Stimulated activated CD8-positive, alpha-beta memory T cell treated with anti-CD3 and anti-CD28 coated beads, Interleukin-15, amount 100 ng/mL, for 48 hours (primary cell): ENCODE measurements at regions not wholly inside any gene's neighbourhood (a gene's known extent, or its start where the extent isn't known, plus 50 kb on each side); places are given as distances from the start of the nearest gene placed in this dataset.

ENCODE experiments used
- DNase-seq, 2 donors: peaks; one replicate each; pipeline ENCODE4 v3.0.0-alpha.2; 2020; ENCODE audit warnings: low read depth in 2 of 2

DNA sequence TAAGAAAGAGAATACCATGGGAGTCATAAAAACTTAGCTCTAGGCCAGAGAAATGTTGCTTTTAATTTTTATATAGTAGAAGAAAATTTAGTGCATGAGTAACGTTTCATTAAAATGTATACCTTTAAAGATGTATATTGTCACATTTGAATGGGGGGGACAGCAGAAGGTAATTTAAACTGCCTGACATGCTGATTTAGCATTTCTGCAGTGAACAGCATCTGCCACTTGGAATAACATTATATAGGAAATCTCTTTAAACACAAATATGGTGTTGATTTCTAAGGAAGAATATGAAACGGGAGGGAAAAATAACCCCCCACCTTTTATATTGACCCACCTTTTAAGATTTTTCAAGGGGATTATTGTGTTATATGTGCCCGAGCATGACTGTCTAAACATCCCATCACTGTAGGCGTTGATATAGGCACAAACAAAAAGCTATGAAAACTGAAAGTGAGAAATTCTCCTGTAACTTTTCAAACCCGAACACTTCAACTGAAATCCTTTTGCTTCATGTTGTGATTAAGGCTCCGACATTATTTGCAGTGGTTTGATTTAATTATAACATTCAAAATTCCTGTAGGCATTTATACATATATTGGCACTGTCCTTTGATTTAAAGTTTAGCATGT is 244.7 kb upstream of the CELF2 start:
- DNase-seq = no peak

DNA sequence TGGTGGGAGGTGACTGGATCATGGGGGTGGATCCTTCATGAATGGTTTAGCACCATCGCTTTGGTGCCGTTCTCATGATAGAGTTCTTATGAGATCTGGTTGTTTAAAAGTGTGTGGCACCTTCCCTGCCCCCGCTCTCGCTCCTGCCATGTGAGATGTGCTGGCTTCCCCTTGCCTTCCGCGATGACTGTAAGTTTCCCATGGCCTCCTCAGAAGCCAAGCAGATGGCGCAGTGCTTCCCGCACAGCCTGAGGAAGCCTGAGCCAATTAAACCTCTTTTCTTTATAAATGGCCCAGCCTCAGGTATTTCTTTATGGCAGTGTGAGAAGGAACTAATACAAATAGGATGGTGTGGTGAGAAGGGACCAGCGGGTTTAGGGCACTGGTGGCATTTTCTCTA is 243.3 kb upstream of the CELF2 start:
- DNase-seq = no peak

DNA sequence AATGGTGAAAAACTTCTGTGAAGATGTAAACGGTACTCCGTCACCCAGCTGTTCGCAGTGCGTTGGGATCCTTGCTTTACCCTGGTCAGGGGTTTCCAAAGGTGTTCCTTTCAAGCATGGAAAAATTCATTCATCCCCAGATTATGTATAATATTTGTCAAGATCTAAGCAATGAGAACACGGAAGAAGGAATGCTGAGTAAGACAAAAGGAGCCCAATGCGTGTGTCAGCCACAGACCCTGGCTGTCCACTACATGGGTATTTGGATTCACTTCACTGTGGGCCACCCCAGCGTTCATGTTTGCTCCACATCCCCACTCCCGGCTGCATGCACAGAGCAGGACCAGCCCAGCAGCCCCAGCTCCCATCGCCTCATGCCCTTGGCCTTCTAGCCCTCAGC is 241.3 kb upstream of the CELF2 start:
- no peak for DNase-seq

DNA sequence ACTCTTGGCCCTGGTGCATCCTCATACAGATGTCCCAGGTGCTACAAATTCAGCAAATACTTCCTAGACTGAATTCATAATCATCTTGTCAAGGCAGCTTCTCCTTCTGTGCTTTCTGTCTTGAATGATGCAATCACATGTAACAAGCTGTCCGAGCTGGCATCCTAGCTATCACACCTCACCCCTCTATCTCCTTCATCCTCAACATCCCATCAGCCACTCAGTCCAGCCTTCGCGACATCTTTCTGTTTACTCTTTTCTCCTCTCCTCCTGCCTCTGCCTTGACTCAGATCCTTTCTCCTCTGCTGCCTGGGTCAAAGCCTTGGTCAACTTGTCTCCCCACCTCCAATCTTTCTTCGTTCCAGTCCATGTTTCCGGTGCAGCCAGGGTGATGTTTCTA is 240.4 kb upstream of the CELF2 start:
- DNase-seq = no peak

DNA sequence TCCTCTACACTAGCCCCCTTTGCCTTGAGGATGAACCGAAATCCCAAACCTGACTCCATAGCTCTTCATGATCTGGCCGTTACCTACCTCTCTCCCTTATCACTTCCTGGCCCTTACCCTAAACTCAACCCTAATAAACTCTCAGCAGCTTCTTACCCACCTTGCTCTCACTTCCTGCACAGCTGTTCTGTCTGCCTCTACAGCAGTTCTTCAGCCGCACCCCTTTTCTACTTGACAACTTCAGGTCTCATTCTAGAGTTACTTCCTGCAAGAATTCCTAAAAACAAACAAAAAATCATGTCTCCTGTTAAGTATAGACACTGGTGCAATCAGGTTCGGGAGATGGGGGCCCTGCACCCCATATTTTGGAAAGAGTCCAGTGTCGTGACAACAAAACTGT is 239.9 kb upstream of the CELF2 start:
- no peak for DNase-seq

DNA sequence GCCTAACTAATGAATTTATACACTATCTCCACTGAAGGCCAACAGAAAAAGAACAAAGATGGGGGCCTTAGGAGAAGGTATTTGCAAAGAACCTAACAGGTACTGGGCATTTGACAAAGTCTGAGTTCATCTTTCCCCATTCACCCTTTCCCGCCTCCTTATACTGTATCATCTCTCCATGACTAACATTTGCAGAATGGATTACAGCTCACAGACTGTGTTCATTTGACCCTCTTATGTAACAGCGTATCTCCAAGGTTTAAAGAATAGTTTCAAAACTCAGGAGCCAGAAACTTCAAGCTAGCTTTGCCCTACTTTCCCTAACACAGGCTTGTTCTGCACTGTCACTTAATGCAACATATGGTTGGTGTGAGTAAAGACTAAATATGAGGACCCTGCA is 238.7 kb upstream of the CELF2 start:
- DNase-seq = no peak

DNA sequence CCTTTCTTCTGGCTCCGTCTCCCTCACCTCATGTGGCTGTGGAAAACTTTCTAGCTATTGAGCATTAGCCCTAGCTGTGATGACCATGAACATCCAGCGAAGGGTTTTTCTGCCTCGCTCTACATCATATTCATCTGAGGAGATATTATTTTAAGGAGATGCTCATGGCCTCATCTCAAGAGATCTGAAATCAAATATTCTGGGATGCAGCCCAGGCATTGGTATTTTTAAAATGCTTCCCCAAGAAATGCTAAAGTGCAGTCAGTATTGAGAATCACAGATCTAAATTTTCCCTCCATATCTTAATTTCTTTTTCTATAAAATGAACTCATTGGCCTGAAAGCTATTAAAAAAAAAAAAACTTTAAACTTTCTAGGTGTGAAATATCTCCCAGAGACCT is 238.2 kb upstream of the CELF2 start:
- no peak for DNase-seq

DNA sequence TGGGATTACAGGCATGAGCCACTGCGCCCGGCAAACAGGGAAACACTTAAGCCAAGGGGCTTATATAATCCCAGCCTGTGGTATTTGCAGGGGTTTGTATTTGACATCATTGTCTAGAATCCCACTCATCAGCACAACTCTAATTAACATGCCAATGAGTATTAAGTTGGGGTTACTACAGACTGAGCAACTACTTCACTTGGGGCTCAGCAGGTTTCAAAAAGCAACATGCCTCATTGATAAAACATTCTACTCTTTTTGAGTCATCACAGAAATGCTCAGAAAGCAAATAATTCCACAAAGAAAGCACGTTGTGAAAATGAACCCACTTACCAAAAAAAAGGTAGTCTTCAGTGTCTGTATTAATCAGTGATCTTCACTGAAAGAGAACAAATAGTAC is 236.9 kb upstream of the CELF2 start:
- DNase-seq = no peak

DNA sequence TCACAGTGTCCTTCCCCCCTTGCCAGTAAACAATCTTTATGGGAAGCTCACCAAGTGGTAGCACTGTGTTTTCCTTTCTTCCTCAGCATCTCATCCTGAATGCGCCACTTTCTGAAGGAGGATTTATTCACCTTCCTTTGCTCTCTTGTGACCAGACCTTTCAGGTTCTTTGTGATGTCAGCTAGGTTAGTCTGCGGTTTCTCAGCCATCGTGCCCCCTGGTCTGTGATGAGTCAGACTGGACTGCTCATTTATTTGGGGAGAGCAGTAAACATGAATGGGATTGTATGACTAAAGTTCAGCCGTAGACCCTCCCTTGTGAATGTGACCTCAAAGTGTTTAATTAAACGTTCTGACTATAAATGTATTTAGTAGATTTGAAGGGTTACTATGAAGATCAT is 235.1 kb upstream of the CELF2 start:
- DNase-seq = no peak

DNA sequence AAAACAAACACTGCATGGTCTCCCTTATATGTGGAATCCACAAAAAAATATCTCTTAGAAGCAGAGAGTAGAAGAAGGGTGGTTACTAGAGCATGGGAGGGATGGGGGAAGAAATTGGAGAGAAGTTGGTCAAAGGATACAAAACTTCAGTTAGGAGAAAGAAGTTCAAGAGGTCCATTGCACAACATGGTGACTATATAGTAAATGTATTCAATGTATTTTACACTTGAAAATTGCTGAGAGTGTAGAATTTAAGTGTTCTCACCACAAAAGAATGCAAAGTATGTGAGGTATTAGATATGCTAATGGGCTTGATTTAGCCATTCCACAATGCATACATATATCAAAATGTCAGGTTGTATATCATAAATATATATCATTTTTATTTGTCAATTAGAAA is 232.0 kb upstream of the CELF2 start:
- DNase-seq = no peak

DNA sequence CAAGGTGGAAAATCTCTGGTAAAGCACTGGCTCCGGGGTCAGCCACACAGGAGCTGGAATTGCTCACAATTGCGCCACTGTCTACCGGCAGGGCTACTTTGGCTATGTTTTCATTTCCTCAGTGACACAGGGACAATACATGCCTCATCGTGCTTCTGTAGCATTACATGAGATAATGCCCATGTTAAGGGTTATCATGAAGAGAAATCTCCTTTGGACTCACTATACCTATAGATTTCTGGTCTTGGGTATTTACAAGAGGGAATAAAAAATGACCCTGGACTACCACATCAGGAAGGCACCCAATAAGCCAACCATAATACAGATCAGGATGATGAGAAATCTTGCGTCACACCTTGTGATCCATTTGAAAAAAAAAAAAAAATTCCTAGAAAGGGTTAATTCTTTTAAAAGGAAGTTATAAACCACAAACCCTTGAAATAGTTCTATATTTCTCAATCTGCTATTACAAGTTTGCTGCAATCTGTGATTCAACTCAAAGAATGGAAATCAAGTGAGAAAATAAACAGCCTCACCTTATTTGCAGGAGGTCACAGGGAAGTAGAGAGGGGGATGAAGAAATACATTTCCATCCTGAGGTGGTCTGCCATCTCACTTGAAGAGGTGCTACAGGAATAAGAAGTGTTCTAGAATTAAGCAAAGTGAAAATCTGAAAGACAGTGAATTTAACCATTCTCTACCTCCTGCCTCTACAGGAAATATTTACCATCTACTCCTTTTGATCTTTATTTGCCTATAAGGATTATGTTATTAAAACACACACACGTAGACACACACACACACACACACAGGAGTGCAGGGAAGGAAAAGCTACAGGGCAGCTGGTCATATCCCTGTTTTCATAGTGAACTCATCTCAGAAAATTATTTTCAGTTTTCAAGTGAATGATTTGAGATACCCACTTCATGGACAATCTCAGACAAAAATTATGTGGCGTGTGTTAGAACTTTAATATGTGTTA is 231.3 kb upstream of the CELF2 start:
- DNase-seq = no peak

DNA sequence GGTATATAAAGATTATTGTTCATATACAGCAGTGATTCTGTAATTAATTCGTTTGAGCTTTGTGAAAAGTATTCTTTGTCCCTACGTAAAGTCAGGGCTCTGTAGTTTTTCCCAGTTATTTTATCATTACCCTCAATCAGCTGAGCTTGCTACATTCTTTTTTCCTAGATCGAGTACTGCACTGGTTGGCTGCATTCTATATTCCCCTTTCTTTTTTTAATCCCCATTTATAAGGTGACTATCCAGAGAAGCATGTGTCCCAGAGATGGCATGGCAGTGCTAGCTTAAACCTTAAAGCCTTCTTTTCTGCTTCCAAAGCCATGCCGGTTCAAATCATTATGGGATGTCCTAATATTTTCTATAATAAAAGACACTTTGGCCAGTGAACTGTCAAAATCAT is 230.1 kb upstream of the CELF2 start:
- no peak for DNase-seq

DNA sequence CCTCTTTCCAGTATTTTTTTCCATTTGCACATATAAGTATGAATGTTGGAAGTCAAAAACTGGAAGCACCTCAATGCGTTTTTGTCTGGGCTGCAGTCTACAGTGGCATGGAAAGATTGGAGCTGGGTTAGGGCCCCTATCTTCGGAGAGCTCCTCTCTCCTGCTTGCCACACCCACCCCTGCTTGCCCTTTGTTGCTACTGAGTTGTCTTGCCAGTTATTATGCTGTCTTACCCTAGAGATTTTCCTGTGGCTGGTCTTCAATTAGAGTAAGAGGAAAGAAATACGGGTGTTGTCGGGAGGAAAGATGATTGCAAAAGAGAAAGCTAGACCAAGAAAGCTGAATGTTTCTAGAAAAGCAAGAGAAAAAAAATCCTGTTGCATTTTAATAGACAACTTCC is 228.9 kb upstream of the CELF2 start:
- no peak for DNase-seq

DNA sequence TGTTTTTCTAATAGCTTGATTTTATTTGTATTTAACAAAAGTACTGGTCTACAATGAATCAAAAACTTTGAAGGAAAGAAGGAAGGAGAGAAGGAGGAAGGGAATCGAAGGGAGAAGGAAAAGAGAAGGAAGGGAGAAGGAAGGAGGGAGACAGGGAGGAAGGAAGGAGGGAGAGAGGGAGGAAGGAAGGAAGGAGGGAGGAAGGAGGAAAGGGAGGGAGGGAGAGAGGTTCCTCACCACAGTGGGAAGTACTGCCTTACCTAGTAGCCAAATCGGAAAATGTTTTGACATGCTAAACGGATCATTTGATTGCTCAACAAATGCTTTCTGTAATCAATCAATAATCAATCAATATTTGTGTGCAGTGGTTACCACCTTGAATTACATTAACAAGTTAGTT is 225.8 kb upstream of the CELF2 start:
- no peak for DNase-seq

DNA sequence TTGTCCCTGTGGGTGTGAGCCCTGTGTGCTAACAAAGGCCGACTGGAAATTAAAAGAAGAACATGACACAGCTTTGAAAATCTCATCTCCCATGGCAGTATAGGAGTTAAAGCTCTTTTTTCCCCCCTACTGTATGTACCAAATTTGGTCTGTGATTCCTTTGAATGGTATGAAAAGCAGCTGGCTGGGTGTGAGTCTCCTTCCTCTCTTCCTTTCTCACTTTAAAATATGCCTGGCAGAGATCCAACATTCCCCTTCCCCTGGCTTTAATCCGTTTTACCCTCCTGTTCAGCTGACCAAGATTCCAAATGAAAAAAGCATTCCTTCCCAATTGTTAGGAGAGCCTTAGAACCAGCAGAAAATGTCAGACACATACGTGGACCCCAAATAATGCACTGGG is 225.0 kb upstream of the CELF2 start:
- no peak for DNase-seq

DNA sequence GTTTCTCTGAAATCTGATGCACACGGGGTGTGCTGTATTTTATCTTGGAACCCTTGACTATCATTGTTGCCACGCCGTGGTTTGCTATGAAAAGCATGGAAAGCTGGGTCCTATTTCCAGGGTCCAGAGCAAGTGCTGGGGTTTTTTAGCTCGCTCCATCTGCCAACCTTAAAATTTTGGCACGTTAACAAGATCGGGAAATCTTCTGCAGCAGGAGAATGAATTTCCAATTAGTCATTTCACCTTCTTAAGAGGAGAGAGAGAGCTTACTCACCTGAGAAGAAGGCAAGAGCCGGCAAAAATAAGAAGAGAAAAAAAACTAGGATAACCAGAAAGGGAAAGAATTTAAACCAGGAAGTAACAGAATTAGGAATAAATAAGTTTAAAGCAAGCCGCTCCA is 223.6 kb upstream of the CELF2 start:
- DNase-seq = no peak

DNA sequence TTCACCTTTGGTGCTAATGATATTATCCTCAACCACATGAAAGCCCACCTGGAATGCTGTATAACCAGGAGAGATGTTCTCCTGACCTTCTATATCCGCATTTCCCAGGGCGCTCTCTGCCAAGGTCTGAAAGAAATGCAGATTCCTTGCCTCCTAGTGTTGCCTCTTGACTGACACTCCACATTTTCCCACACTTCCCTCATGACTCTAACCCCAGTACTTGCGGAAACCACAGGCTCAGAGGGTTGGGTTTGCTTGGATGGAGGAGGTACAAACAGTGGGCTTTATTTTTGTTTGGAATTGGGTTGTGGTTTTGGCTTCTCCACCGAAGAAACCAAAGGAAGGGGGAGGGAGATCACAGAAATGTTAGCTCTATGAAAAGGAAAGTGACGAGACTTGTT is 222.9 kb upstream of the CELF2 start:
- no peak for DNase-seq

DNA sequence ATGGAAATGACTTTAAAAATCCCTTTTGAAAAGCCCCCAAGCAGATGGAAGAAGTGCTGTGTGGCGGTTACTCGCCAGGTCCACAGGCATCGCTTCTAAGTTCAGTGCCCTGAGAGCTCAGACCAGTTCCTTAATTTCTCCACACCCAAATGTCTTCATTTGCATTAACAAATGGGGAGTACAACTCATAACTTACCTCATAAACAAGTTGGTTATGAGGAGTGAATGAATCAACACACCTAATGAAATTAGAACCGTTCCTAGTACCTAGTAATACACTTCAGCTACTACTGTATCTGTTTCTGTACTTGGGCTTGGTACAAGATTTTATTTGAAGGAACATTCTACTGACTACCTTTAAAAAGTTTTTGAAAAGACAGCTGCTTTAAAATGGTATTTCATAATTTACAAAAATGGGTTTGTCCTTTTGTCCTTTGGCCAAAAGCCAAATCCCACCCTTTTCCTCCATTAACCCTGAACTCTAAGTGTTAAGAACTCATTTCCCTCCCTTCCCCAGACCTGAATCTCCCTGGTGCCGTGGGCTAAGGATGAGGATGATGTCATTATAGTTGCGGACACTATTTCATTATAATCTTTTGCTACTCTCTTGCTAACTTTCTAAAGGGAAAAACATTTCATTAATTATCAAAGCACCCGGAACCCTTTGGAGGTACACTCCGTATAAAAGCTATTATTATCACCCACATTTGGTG is 221.5 kb upstream of the CELF2 start:
- DNase-seq = no peak

DNA sequence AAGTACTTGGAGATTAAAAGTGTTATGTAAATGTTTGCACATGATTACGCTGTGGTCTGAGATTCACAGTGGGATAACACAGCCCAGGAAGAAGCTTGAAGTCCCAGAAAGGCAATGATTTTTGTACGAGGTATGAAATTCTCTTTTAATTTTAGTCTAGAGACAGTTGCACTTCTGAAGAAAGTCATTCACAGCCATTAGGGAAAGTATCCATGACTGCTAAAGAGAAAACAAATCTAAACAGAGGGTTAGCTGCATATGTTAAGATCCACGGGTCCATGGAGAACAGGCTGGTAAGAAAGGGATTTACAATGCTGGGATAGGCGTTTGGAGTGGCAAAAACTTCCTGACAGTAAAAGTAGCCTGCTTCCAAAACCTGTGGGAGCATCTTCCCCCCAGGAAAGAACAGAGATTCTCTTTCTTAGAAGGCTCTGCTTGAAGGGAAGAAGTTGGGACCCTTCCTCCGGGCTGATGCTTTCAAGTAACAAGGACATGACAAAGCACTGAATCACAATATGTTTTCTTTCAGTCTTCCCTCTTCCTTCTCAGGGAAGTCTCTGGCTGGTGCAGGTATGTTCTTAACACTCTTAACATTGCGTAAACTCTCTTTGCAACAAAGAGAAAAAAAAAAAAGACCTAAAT is 220.8 kb upstream of the CELF2 start:
- DNase-seq = no peak

DNA sequence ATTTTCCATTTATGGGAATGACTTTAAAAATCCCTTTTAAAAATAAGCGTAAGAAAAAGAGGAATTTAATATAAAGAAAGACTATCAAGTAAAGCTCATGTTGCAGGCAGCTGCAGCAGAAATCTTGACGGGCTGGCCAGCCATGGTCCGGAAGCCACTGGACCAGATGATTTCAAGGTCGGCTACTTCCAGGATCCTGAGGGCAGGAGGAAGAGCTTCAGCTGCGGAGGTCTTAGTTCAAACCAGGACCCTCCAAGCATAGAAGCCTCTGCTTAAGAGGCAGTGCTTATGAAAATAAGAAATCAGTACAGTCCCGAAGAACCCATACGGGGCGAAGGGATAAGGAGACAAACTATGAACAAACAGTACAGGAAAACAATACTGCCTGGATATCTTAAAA is 220.2 kb upstream of the CELF2 start:
- no peak for DNase-seq

DNA sequence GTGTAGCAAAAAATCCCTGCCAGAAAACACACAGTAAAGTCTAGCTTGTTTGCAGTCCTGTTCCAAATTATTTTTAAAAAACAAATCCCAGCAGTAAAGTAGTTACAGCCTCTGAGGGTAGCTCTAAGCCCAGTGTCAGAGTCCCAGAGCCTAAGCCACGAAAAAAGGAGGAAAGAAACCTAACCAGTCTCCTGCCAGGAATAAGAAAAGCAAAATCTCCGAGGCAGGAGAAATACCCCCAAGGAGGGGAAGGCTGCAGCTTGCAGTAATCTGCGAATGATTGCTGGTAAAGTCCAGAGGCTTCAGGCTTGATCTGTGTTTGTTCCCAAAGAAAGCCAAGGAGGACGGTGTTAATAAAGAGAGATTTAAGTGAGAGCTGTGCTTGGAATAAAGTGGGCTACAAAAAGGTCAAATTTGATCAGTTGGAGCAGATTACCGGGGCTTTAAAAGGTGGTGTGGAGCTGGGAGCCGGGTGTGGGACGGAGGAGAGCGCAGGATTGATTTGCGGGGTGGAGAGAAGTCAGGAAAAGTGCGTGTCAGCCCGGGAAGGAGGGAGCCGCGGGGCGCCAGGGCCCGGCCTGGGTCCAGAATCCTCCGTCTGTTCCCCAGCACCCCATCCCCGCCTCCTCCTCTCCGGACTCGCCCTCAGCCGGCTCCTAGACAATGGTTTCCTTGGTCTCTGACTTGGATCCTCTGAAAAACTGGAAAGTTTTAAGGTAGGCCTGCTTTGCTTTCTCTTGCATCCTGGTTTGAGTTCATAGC is 219.4 kb upstream of the CELF2 start:
- DNase-seq = no peak

DNA sequence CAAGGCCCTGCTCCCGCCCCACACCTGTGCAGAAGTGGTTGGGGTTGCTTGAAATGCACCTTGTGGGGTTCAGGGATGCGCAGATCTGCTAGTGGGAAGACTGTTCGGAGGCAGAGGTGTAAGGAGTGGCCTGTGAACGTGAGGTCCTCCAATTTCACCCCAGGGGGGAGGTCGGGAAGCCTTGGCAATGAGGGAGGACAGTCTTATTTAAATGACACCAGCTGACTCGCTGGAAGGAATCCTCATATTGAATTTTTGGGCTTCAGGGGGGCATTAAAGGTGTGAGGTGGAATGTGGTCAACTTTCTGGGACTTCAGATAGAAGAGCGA is 218.8 kb upstream of the CELF2 start:
- DNase-seq = no peak
